WERI-Rb-1 (cell line): ENCODE measurements at regions not wholly inside any gene's neighbourhood (a gene's known extent, or its start where the extent isn't known, plus 50 kb on each side); places are given as distances from the start of the nearest gene placed in this dataset.

Experiments
- DNase-seq: peaks from one replicate; pipeline ENCODE4 v3.0.0-alpha.2; 2020
- H3K27ac ChIP-seq: fragments of 250-450 bp; sonication (Bioruptor Pico); 2 replicates; pipeline ENCODE4 v1.5.1; 2020; ENCODE audit warnings: mild to moderate bottlenecking, moderate library complexity
- H3K27me3 ChIP-seq: fragments of 250-450 bp; sonication (Bioruptor Pico); 2 replicates; pipeline ENCODE4 v1.5.1; 2021; ENCODE audit warnings: mild to moderate bottlenecking, low read depth, moderate library complexity; ENCODE audit not compliant: insufficient read depth, severe bottlenecking
- H3K36me3 ChIP-seq: fragments of 250-450 bp; sonication (Bioruptor Pico); 2 replicates; pipeline ENCODE4 v1.5.1; 2020; ENCODE audit warnings: mild to moderate bottlenecking, moderate library complexity
- H3K4me3 ChIP-seq: 2 replicates; pipeline ENCODE4 v1.5.1; 2011; ENCODE audit warnings: low read depth, mild to moderate bottlenecking, control low read depth, low read length
- H3K9me3 ChIP-seq: fragments of 250-450 bp; sonication (Bioruptor Pico); 2 replicates; pipeline ENCODE4 v1.5.1; 2021; ENCODE audit warnings: mild to moderate bottlenecking, moderate library complexity; ENCODE audit not compliant: severe bottlenecking
- CTCF ChIP-seq: IDR thresholded peaks from 2 replicates; pipeline ENCODE4 v1.5.1; 2011; ENCODE audit warnings: low read depth, mild to moderate bottlenecking, control low read depth, inconsistent platforms, low read length

GRCh38 chr22:44615146-44615545 is 86.9 kb upstream of the PRR5 start:
- Histone ChIP-seq H3K4me3 (no peak overlapping the region), H3K9me3 (peaks cover 31% of the 10 kb centered on the region), H3K27ac (no peak overlapping the region), H3K27me3 (no peaks in the 10 kb centered on the region), H3K36me3 (no peaks in the 10 kb centered on the region)
- DNase-seq: no peak
- TF ChIP-seq CTCF: no peak

GRCh38 chr22:44613196-44613595 is 88.8 kb upstream of the PRR5 start:
- no peaks in the 10 kb centered on the region for H3K36me3 ChIP-seq

GRCh38 chr22:44611880-44612496 is 90.0 kb upstream of the PRR5 start:
- peaks cover 31% of the 10 kb centered on the region for H3K9me3 ChIP-seq
- no peak for TF ChIP-seq CTCF
- no peak for DNase-seq
- H3K36me3 ChIP-seq: no peaks in the 10 kb centered on the region
- H3K27ac ChIP-seq: no peak overlapping the region
- no peaks in the 10 kb centered on the region for H3K27me3 ChIP-seq
- H3K4me3 ChIP-seq: no peak overlapping the region

More at GRCh38 chr22:44613196-44613595, 88.8 kb upstream of the PRR5 start:
- no peak for DNase-seq
- Histone ChIP-seq H3K4me3 (no peak overlapping the region), H3K9me3 (peaks cover 31% of the 10 kb centered on the region), H3K27me3 (no peaks in the 10 kb centered on the region), H3K27ac (no peak overlapping the region)
- no peak for TF ChIP-seq CTCF

GRCh38 chr22:44610071-44610470 is 91.9 kb upstream of the PRR5 start:
- DNase-seq: no peak
- no peak for TF ChIP-seq CTCF
- no peaks in the 10 kb centered on the region for H3K36me3 ChIP-seq

GRCh38 chr22:44609400-44609988 is 92.5 kb upstream of the PRR5 start:
- no peak for DNase-seq
- H3K27ac ChIP-seq: no peak overlapping the region
- TF ChIP-seq CTCF: no peak
- H3K9me3 ChIP-seq: peaks cover 26% of the 10 kb centered on the region
- no peak overlapping the region for H3K4me3 ChIP-seq
- H3K36me3 ChIP-seq: no peaks in the 10 kb centered on the region
- H3K27me3 ChIP-seq: no peaks in the 10 kb centered on the region

More at GRCh38 chr22:44610071-44610470, 91.9 kb upstream of the PRR5 start:
- Histone ChIP-seq H3K4me3 (no peak overlapping the region), H3K27ac (no peak overlapping the region), H3K27me3 (no peaks in the 10 kb centered on the region), H3K9me3 (peaks cover 30% of the 10 kb centered on the region)
